Iris pigment epithelial cell (primary cell): ENCODE measurements at regions not wholly inside any gene's neighbourhood (a gene's known extent, or its start where the extent isn't known, plus 50 kb on each side); places are given as distances from the start of the nearest gene placed in this dataset.
A peak's percentile ranks its signal among the peaks of the same experiment; 100 is the strongest.

ENCODE experiments used
- DNase-seq: peaks from one replicate; pipeline ENCODE4 v3.0.0-alpha.2; 2011; ENCODE audit warnings: low read depth

GRCh38 chr4:179823342-179823741 is 2381.1 kb upstream of the AGA start:
- DNase-seq = no peak

- no peak for DNase-seq
These were observed 2389.0 kb upstream of the AGA start for GRCh38 chr4:179831274-179831673.

GRCh38 chr4:179836179-179837075 is 2394.2 kb upstream of the AGA start:
- no peak for DNase-seq

GRCh38 chr4:179843370-179843769 is 2399.8 kb upstream of the TENM3 start:
- DNase-seq = peak; percentile 1

- no peak for DNase-seq
These were observed 2387.7 kb upstream of the TENM3 start for GRCh38 chr4:179855469-179855868.

DNA sequence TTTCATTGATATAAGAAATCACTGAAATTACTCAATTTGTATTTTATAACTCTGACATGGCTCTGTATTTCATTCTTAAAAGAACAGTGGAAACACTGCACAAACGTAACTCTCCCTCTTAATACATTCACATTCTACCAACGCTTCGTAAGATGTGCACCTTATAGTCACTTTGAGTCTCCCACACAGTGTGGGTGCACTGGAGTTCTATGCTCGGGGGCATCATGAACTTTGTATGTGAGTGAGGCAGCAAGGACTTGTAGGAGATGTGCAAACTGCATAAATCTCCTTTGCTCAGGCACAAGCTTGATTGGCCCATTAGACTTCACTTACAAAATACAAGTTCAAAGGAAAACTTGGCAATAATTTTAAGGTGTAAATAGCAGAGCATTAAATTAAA is 2385.0 kb upstream of the TENM3 start:
- DNase-seq = no peak

- DNase-seq = peak; percentile 5
These were observed 2375.8 kb upstream of the TENM3 start for GRCh38 chr4:179867300-179867878.

DNA sequence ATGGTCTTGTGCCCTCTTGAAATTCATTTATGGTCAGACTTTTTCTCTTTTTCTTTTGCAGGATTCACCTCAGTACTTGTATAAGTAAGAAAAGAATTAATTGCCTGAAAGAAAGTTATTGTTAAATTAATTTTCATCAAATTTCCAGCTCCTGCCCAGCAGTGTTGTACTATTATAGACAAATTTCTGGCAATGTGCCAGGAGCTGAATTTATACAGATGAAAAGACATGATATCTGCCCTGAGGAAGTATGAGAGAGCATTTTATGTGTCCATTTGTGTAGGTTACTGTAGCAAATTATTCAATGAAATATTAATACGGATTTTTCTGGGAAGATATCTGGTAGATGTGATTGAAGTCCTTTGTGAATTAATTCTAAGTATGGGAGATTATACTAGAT is 2371.5 kb upstream of the TENM3 start:
- DNase-seq = no peak

- DNase-seq = no peak
These were observed 2370.4 kb upstream of the TENM3 start for GRCh38 chr4:179872755-179873154.

- DNase-seq = no peak
These were observed 2362.4 kb upstream of the TENM3 start for GRCh38 chr4:179880756-179881155.

- DNase-seq = no peak
These were observed 2349.0 kb upstream of the TENM3 start for GRCh38 chr4:179894066-179894778.

GRCh38 chr4:179919587-179919986 is 2323.6 kb upstream of the TENM3 start:
- no peak for DNase-seq

GRCh38 chr4:179927473-179927872 is 2315.7 kb upstream of the TENM3 start:
- DNase-seq = no peak

DNA sequence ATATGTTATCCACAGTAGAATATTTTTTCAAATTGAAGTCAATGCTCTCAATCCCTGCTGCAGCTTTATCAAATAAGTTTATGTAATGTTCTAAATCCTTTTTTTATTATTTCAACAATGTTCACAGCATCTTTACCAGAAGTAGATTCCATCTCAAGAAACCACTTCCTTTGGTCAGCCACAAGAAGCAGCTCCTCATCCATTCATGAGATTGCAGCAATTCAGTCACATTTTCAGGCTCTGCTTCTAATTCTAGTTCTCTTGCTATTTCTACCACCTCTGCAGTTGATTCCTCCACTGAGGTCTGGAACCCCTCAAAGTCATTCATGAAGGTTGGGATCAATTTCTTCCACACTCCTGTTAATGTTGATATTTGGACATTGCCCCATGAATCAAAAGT is 2301.3 kb upstream of the TENM3 start:
- no peak for DNase-seq

DNA sequence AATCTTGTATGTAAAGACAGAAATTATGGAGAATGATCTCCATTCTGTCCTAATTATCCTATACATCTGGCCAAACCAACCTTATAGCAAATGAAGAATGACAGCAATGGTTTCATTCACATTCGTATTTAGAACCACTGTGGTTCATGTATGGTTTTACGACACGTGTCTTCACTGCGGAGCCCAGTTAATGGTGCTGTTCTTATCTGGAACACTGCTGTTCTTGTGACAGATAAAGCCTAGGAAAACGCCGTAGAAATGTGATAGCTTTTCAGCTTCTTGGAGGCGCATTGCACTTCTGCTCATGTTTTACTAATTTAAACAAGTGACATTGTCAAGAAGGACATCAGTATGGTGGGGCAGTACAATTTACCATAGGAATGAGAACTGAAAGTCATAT is 2266.4 kb upstream of the TENM3 start:
- DNase-seq = no peak

DNA sequence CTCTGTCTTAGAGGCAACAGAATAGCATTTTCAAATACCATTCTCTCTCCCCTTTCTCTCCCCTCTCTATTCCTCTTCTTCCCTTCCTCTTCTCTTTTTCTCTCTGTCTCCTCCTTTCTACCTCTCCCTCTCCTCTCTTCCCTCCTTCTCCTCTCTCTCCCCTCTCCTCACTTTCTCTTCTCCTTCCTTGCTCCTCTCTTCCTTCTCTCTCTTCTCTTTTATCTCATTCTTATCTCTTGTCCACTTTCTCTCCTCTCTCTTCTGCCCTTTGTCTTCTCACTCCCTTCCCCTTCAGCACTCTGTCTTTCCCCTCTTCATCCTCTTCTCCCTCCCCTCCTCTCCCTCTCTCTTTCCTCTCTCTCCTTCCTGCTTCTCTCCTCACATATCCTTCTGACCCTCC is 2265.8 kb upstream of the TENM3 start:
- DNase-seq = no peak

DNA sequence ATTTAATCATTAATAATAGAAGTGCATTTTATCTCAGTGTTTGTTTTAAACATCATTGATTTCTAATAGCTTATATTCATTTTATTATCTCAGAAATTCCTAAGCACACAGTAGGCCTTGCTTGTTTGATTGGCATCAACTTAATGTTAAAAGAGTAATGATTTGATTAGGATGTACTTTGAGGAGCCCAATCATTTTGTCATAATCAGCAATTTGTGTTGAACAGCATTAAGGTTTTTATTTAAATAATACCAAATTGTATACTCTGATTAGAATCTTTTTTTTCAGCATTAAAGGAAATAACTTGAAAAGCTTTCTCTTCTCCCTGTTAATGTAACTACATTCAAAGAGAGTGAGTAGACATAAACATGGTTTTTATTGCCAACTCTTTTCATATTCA is 2262.0 kb upstream of the TENM3 start:
- no peak for DNase-seq

DNA sequence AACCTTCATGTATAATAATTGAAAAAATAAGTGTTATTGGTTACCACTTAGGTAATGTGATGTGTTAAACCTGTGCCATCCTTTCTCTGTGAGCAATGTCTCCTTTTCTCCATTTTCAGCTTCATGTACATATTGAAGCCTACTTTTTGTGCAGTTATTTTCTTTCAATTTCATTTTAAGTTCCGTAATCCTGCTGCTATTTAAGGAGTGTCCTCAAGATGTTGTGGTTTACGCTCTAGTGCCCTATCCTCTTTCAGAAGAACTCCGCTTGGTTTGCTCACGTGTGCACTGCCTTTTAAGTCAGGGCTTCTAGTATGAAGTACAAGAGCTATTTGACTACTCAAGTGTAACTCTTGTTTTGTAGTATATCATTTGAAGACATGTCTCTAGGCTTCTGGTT is 2253.2 kb upstream of the TENM3 start:
- DNase-seq = no peak

DNA sequence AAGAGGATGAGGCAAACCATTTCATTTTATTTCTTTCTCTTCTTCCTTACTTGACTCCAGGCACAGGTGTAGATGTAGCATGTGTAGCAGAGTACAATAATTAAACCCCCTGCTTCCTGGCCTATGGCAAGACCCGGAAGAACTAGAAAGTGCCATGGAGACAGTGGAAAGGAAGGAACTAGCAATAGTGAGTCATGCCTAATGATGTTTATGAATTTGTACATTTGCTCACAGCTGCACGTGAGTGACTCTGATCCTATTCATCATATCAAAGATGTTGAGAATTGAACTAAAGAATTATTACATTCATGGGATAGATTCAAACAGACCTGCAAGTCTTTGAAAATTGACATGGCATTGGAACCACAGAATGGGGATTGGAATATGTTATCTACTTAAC is 2233.9 kb upstream of the TENM3 start:
- no peak for DNase-seq

DNA sequence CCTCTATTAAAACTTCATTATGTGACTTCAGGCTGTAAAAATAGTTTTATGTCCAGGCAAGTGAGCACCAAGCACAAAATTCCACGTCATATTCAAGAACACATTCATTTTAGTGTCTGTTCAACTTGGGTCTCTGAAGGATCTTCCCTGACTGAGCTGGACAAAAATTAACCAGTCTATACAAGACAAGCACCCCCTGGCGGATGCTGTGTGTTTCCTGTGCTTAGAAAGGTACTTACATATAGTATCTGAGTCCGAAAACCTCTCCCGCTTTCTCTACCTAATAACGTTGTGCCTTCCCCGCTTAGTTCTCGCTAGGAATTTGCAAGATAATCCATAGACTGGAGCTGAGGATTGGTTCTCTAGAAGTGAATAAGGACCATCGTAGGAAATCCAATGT is 2214.5 kb upstream of the TENM3 start:
- DNase-seq = no peak

GRCh38 chr4:180031330-180031729 is 2211.9 kb upstream of the TENM3 start:
- DNase-seq = no peak

- no peak for DNase-seq
These were observed 2201.6 kb upstream of the TENM3 start for GRCh38 chr4:180041576-180041975.

GRCh38 chr4:180052629-180053028 is 2190.6 kb upstream of the TENM3 start:
- no peak for DNase-seq
